ENCODE measurements at regions not wholly inside any gene's neighbourhood (a gene's known extent, or its start where the extent isn't known, plus 50 kb on each side); places are given as distances from the start of the nearest gene placed in this dataset.

DNA sequence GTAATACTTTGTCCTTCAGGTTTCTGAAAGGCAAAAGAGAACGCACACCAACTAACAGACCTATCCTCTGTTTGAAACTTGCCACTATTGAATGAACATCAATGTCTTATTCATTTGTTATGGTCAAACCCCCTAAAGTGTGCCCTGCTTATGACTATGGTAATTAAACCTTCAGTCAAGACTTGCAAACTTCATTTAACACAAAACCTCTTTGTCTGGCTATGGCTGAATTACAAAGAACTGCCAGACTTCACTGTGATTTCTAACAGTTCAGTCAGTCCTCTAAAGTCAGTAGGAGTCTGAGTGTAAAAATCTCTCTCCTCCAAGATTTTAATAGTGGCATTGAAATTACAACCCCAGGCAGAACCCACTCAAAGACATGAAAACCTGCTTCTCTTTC is 702.5 kb upstream of the LRRN3 start:
- TF ChIP-seq, protein P1, sequence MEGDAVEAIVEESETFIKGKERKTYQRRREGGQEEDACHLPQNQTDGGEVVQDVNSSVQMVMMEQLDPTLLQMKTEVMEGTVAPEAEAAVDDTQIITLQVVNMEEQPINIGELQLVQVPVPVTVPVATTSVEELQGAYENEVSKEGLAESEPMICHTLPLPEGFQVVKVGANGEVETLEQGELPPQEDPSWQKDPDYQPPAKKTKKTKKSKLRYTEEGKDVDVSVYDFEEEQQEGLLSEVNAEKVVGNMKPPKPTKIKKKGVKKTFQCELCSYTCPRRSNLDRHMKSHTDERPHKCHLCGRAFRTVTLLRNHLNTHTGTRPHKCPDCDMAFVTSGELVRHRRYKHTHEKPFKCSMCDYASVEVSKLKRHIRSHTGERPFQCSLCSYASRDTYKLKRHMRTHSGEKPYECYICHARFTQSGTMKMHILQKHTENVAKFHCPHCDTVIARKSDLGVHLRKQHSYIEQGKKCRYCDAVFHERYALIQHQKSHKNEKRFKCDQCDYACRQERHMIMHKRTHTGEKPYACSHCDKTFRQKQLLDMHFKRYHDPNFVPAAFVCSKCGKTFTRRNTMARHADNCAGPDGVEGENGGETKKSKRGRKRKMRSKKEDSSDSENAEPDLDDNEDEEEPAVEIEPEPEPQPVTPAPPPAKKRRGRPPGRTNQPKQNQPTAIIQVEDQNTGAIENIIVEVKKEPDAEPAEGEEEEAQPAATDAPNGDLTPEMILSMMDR (IDR thresholded peaks at IDR 0.05), result no peak
- no peak for TF ChIP-seq EZH2 (IDR thresholded peaks at IDR 0.05)

All from neural progenitor cell (in vitro differentiated cells).